Fibroblast of peridontal ligament (primary cell): ENCODE measurements at regions not wholly inside any gene's neighbourhood (a gene's known extent, or its start where the extent isn't known, plus 50 kb on each side); places are given as distances from the start of the nearest gene placed in this dataset.
A peak's percentile ranks its signal among the peaks of the same experiment; 100 is the strongest.

ENCODE experiments used
- DNase-seq: peaks from one replicate; pipeline ENCODE4 v3.0.0-alpha.2; 2010; ENCODE audit errors: extremely low read depth

DNA sequence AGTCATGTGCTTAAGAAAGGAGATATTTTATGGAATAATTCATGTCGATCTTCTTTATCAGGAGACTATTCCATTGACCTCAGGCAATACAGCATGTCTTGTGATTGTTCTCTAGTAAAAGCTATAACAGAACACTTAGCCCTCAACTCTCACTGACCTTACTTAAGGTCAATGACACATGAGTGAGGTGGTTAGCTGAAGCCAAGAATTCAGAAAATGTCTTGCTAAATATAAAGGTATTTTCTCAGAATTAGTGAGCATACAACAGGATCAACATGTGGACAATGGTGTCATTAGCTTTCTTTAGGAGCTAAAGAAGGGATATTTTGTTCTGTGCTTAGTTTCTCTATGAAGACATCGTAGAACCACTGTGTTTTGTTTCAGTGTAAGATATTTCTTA is 1730.4 kb upstream of the SLC10A2 start:
- no peak for DNase-seq

DNA sequence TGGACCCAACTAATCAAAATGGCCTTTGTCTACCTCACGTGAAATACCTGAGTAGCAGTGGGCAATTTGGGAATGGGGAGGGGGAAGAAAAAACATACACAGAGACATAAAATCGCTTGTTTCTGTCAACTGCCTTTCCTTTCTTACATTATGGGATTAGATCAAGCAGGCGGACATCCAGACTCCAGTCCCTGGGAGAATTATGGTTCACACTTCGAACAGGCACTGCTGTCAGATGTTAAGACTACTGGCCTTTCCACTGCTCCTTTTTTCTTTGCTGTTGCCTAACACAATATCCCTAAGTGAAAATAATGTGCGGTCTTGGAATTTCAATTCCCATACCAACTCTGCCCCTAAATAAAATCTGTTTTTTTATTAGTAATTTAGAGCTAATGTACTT is 1719.7 kb upstream of the SLC10A2 start:
- no peak for DNase-seq

DNA sequence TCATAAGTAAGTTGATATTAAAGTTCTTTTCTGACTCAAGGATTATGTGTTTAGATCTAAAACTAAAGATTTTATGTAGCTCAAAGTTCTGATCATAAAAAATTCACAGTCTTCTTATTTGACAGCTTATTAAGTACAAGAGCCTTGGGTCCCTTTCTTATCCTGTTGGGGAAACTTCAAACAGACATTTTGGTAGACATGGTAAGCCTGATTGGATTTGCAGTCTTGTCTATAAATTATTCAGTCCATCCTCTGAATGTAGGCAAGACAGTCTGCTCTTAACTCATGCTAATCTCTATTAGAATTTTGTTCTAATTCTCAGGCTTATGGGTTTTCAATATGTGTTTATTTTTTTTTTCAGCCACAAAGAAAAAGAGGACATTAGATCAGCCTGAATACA is 1718.7 kb upstream of the SLC10A2 start:
- no peak for DNase-seq

DNA sequence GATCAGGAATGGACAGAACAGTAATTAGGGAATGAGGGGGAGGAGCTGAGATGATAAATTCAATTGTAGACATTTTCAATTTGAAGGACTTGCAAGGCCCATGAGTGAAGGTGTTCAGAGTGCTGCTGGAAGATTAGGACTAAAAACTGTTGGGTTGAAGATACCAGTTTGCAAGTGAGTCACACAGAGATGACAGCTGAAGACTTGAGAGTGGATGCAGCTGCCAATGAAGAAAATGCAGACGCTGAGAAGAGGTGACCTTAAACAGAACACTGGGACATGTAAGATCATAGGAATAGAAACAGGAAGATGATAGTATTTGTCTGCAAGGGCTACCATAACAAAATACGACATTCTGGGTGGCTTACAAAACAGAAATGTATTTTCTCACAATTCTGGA is 1716.5 kb upstream of the SLC10A2 start:
- DNase-seq = no peak

DNA sequence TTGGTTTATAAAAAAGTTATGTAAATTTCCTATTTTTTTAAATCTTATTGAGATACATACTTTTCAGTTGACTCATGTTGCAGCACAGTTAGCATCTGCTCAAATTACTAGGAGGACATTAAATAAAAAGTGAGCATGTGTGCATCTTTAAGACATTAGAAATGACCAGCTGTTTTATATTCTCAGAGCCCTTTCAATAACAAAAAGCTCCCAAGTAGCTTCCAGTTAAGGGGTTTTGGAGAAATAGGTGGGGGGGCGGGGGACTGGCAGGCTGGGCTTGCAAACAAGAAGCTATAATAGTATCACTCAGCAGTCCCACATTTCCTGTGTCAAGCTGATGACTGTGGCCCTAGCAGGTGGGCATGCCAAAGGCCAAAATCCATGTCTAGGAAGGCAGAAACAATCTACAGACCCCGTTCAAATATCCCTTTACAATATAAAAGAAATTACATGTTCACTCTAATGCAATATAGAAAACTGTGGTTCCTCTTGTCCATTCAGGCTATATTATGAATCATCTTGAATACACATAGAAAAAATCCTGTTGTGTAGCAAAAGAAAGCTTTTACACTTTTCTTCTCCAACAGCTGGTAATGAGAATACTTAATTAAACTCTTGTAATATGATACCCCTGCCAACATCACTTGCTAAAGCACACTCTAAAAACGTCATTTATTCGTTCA is 1713.2 kb upstream of the SLC10A2 start:
- peak; percentile 85 for DNase-seq

DNA sequence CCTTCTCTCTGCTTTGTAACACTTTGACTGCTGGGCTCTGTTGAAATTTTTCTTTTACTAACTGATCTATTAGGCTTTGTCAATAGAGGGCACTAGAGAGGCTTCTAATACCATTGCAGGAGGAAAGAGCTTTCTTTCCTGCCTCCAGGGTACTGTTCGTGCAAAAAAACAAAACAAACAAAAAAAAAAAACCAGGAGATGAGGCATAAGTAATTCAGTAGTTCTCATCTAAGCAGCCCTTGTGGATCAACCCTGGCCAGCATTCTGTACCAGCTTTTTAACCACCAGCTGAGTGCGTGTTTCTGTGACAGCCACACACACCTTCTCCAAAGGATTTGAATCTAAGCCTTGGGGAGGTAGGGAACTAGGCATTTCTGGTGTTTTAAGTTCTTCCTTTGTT is 1707.6 kb upstream of the SLC10A2 start:
- DNase-seq = peak; percentile 85

DNA sequence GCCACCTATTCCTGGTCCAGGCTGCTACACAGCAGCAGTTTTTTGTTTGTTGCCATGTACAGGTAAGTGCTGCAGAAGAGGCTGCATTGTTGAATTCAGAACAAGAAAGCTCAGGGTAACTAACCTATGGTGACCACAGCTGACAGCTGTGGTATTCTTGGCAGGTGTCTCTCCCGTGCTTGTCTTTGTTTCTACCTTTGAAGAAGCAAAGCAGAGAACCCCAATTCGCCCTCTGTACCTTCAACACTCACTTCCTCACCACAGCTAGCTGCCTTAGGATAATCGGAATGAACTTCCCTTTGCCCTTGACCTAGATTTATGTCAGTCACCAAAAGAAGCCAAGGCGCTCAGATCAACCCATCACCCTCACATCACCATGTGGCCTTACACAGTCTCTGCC is 1703.3 kb upstream of the SLC10A2 start:
- DNase-seq = no peak

DNA sequence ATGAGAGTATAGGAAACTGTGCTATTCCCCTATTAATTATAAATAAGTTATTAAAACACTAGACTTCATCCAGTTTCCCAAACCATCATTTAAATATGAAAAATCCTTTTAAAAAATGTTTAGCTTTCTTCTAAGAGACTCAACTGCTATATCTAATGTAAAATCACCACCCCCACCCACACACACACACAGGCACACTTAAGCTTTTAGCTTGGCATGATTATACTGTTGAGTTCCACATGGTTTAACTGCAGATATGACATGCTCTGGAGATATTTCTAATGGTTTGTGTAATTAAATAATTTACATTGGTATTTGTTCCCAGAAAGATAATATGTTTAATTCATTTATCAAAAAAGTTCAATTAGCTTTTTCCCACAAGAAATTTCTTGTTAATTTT is 1700.1 kb upstream of the SLC10A2 start:
- no peak for DNase-seq

DNA sequence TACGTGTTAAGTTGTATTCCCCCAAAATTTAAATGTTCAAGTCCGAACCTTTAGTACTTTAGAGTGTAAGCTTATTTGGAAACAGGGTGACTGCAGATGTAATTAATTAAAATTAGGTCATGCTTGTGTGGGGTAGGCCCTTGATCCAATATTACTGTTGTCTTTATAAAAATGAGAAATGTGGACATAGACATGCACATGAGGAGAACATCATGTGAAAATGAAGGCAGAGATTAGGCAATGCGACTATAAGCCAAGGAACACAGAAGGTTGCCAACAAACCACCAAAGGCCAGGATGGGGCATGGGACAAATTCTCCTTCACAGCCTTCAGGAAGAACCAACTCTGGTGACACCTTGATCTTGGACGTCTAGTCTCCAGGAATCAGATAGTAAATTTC is 1698.4 kb upstream of the SLC10A2 start:
- DNase-seq = no peak

DNA sequence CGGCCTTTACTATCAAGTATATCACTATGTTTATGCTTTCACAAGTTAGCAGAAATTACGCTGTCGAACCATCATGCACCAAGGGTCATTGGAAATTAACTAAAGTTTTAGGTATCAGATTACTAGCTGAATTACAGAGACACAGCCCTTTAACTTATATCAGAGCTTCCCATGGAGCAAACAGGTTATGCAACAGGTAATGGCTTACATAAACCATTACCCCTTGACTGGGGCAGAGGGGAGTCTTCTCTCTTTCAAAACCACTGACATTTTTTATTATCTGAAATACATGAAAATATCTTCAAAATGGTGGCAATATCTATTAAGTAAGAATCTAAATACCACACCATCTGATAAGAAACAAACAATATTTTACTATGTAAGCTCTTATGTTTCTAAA is 1692.9 kb upstream of the SLC10A2 start:
- DNase-seq = no peak

DNA sequence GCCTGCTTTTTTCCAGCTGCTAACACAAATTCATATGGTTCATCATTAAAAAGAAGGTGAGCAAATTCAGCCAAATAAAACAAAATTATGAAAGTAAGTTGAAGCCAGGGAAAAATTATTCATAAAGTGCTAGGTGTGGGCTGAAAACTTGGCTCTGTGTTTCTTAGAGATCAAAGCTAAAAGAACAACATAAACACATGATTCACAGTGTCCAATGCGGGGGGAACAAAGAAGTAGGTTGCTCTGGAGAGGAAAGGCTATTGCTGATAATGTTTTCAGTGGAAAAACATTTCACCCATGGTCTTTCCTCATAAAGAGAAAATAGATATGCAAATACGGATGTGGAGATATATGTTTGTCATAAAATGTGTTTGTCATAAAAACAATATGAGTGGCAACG is 1691.5 kb upstream of the SLC10A2 start:
- no peak for DNase-seq

DNA sequence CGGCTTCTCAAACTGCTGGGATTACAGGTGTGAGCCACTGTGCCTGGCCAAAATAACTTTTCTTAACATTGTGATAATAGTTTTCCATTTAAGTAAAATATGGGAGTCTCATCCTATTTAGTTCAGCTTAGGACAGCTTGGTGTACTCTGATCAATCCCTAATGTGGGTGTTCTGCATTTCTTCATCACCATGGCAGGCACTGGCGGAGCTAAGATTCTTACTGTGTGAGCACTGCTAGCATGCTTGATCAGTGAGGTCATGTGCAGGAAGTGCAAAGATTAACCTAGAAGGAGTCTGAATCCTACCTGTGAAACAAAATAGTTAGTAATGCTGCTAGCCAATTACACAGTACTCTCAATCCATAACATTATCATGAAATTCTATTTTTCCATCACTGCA is 1684.2 kb upstream of the SLC10A2 start:
- DNase-seq = no peak

DNA sequence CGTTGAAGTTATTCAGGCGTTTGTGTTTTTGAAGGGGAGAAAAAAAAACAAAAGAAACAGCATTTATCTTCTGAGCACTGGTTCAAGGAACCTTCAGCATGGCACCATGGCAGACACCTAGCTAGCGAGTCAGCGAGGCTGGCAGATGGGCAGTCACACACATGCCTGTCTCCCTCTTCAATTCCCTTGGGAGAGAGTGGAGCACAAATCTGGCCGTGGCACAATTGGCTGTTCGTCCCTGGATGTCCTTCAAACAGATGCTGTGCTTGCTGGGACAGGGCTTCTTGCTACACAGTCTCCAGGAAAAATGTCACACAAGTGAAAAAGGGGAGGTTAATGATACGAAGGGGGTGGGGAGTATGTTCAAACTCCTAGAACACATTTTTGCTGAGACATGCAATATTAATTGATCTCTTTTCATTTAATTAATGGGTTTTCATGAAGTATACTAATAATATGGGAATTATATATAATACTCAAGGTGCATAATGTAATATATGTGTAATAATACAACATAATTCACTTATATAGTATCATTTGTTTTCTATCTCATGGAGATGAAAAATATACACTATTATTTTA is 1674.5 kb upstream of the SLC10A2 start:
- DNase-seq = no peak

DNA sequence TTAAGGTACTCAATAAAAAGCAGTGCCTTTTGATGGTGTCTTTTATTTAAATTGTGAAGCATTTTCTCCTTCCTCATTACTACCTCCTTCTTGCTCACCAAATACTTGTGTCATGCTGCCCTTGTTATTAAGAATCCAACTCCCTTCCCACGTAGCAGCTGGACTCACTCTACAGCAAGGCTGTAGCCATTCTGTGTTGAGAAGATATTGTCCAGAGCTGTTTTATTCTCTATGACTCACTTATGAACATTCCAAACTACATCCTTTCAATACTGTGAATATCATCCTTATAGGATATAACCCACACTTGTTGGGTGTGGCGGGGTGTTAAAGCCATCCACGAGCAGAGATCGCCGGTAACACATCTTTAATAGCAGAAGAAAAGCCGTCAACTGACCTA is 1671.5 kb upstream of the SLC10A2 start:
- DNase-seq = no peak

DNA sequence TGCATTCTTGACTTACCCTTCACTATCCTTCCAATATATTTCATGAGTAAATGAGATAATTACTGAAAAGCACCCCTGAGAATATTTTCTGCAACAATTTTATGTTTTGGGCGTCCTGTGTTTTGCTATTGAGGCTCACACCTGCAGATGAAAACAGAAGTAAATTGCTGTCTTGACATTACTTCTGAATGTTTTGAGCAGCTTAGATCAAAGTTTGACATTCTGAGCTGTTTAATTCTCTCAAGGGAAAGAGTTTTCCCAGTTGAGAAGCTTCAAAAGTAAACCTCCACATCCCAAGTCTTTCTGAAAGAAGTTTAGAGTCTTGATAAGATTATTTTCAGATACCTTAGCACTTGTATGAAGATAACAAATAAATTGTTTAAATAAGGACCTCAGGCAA is 1667.2 kb upstream of the SLC10A2 start:
- no peak for DNase-seq

DNA sequence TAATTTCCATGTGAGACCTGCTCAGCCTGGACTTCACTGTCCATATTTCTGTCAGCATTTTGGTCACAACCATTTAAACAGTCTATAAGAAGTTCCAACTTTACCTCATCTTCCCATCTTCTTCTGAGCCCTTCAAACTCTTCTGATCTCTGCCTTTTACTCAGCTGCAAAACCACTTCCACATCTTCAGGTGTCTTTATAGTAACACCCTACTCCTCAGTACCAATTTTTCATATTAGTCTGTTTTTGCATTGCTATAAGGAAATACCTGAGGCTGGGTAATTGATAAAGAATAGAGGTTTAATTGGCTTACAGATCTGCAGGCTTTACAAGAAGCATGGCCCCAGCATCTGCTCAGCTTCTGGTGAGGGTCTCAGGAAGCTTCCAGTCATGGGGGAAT is 1648.9 kb upstream of the SLC10A2 start:
- DNase-seq = no peak

DNA sequence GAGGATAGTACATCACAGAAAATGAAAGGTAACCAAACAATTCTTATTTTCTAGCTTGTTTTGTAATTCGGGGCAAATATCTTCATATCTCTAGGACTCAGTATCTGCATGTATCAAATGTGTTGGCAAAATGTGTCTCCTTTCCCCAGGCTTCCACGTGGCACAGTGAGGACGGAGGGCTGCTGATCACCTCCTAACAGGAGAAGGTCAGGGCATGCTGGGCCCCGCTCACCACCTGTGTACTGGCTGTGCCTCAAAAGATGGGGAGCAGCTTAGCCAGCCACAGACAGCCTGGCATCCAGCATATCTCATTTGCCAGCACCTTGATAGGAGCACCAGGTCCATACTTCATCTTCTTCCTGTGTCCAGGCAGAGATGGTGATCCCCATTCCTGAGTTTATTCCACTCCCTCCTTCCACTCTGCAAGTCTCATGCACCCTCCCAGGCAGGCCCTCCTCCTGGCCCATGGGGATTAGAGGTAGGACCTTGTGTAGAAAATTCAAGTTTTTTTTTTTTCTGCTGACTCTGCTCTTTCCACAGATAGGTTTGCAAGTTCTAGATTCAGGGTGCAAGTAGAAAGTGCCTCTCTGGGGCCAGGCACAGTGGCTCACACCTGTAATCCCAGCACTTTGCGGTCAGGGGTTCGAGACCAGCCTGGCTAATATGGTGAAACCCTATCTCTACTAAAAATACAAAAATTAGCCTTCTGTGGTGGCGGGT is 1639.0 kb upstream of the SLC10A2 start:
- no peak for DNase-seq

DNA sequence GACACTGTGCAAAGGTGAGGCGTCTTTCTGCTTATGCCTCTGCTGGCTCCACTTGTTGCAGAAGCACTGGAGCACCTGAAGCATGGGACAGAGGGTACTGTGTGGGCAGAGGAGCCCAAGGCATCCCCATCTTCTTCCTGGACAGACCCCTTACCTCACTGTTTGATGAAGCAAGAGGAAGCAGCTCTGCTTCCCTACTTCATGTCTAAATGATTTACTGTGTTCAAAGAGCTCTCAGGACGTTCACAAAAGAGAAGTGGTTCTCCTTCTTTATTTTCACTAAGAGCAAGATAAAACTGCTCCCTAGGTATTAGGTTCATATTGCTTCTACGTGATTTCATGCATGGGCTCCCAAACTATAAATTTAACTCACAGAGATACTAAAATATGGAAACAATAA is 1635.4 kb upstream of the SLC10A2 start:
- DNase-seq = no peak

DNA sequence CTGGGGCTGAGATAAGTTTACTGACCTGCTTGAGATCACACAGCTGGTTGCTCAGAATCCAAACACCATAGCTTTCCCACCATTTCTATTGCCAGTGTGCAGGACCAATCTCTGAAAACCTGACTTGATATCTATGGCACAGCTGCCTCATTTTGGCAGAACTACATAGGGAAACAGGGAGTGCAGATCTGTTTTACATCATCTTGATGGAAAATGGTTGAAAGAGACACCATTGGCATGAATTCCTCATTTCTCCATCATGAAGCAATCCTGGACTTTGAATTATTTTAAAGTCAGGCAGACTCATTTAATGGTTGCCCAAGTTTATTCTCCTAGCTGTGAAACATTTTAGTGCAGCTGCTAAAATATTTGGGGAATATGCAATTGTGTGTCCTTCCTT is 1628.2 kb upstream of the SLC10A2 start:
- peak; percentile 1 for DNase-seq

DNA sequence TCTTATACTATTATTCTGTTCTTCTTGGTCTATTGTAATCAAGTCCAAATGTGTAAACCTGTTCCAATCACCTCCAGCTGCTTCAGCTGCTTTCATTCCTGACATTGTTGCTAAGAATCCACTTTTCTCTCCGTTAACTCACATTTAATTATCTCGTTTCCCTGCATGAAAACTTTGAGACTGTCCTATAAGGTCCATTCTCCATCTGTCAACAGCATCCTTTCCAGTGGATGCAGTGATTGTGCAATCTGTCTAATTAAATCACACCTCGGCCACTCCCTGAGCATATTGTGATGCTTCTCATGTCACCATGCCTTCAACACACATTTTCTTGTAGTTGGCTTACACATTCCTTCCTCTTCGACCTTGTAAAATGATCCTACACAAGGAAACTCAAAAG is 1626.9 kb upstream of the SLC10A2 start:
- no peak for DNase-seq

DNA sequence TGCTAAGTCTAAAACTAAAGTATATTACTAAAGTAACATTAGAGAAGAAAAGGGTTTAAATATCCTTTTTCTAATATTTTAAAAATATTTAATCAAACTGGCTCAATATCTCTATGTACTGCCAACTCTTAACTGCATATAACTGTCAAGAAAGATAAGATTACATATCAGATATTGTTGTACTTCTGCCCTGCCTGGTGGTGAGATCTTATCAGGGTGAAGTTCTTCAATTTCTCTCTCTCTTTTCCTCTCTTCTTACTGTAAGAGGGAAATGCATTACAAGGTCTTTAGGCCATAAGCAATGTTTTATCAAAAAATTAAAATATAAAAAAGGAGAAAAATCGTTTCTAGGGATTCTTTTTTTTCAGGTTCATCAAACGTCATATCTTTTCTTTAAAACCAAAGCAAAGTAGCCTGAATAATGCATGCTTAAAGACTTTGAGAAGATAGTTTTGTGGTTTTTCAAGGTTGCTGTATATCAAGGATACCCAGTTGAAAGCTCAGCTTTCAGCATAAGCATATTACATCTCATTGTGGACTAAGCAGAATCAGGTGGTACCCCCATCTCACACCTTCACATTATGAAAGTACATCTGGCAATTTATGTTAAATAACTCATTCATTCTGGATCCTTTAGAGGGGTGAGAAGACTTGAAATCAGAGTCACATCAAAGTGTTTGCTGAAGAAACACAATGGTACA is 1625.7 kb upstream of the SLC10A2 start:
- no peak for DNase-seq

DNA sequence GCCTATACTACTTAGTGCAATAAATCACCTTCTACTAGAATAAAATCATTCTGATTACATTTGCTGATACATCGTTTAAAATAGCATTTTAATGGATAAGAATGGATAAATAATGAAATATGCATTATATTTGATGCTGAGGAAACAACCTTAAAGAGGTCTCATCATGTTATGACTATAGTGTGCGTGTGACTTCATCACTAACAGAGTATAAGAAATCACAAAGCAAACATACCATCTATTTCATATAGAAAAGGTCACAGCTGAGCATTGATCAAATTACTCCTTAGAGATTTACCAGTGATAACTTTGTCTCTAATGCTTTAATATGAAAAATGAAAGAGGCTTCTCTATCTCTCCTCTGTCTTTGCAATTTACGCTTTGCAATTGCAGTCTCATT is 1620.3 kb upstream of the SLC10A2 start:
- DNase-seq = no peak

DNA sequence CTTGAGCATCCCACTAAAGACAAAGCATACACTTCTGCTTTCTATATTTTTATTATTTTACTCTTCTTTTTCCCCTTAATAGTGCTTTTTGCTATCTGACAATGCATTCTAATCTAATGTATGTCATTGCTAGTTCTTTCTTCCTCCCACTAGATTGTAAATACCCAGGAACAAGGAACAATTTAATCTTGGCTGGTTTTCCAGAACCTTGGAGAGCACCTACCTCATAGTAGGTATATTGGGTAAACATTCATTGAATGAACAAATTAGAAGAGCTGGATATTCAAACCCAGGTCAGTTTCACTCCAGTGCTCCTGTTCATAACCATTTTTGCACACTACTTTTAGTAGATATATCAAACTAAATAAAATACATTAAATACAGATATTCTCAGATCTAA is 1617.6 kb upstream of the SLC10A2 start:
- DNase-seq = no peak
